HCT116 (cell line): ENCODE measurements at regions not wholly inside any gene's neighbourhood (a gene's known extent, or its start where the extent isn't known, plus 50 kb on each side); places are given as distances from the start of the nearest gene placed in this dataset.

Experiments
- ATAC-seq: fragments of 200-7000 bp; cut with Tn5 transposase; 2 replicates; pipeline ENCODE4 v1.9.1; 2020; ENCODE audit warnings: mild to moderate bottlenecking, moderate library complexity
- BruUV-seq: library from RNA; stranded (reverse); fragments of 400-500 nt; replicated peaks from 2 replicates; lab custom pipeline; 2021; lab: Mats Ljungman, UMichigan
- CTCF ChIA-PET: fragments of 300-600 bp; sonication (Branson Sonifier 250); formaldehyde crosslinking; loops from one replicate; lab custom pipeline; 2021; ENCODE audit warnings: antibody characterized with exemption; lab: Charles Lee
- POLR2A ChIA-PET: fragments of 300-600, 350-600 bp; sonication (Branson Sonifier 250); formaldehyde crosslinking; loops from one replicate; lab custom pipeline; 2021; ENCODE audit warnings: antibody characterized with exemption; lab: Charles Lee
- RAD21 ChIA-PET, 2 experiments: fragments of 300-600 bp; sonication (Branson Sonifier 250); formaldehyde crosslinking; loops; one replicate each; lab custom pipeline; 2023; ENCODE audit warnings: low total read pairs in 2 of 2; ENCODE audit not compliant: uncharacterized antibody in 2 of 2, unreplicated experiment in 2 of 2, low non-redundant PET in 1 of 2; lab: Charles Lee
- DNase-seq: peaks from one replicate; pipeline ENCODE4 v3.0.0-alpha.2; 2010; ENCODE audit warnings: low read depth, low spot score
- H2AFZ ChIP-seq: fragments of 200-600 bp; shearing (Covaris generic), sonication (generic); 2 replicates; pipeline ENCODE4 v1.6.1; 2017; ENCODE audit warnings: low read depth, mixed run types, mixed read lengths, antibody characterized with exemption, low read length; ENCODE audit not compliant: poor library complexity, severe bottlenecking
- H3K27ac ChIP-seq: 2 replicates; pipeline ENCODE4 v1.5.1; 2012; ENCODE audit warnings: low read depth, low read length
- H3K27me3 ChIP-seq: fragments of 200-600 bp; sonication (generic); 2 replicates; pipeline ENCODE4 v1.6.1; 2016; ENCODE audit warnings: mixed run types, low read length, mixed read lengths; ENCODE audit not compliant: insufficient read depth
- H3K36me3 ChIP-seq, 2 experiments: fragments of 200-500 bp in 1 of 2; fragments of 200-600 bp in 1 of 2; sonication (Bioruptor generic) in 1 of 2; sonication (generic) in 1 of 2; 2 replicates each; pipeline versions ENCODE4 v1.5.1 to v1.6.1; 2014 to 2016; ENCODE audit warnings: low read length in 2 of 2, inconsistent platforms in 1 of 2, mixed read lengths in 1 of 2, mixed run types in 1 of 2; ENCODE audit not compliant: insufficient read depth in 2 of 2, control insufficient read depth in 1 of 2
- H3K4me1 ChIP-seq, 2 experiments: fragments of 200-600 bp in 1 of 2; sonication (generic) in 1 of 2; 2 replicates each; pipeline versions ENCODE4 v1.5.1 to v1.6.1; 2012 to 2017; ENCODE audit warnings: low read length in 2 of 2, inconsistent platforms in 1 of 2, mild to moderate bottlenecking in 1 of 2, mixed read lengths in 1 of 2, mixed run types in 1 of 2, moderate library complexity in 1 of 2; ENCODE audit not compliant: insufficient read depth in 2 of 2, control insufficient read depth in 1 of 2
- H3K4me2 ChIP-seq: fragments of 200-600 bp; sonication (generic); 2 replicates; pipeline ENCODE4 v1.6.1; 2017; ENCODE audit warnings: mixed run types, low read length, mixed read lengths
- H3K4me3 ChIP-seq, 2 experiments: fragments of 200-600 bp in 1 of 2; sonication (generic) in 1 of 2; replicated peaks in 1 of 2; 2 replicates each; pipeline ENCODE4 v1.5.1; 2011 to 2016; ENCODE audit warnings: low read length in 2 of 2, control low read depth in 1 of 2, low read depth in 1 of 2, mild to moderate bottlenecking in 1 of 2, mixed read lengths in 1 of 2, mixed run types in 1 of 2
- H3K79me2 ChIP-seq: fragments of 200-600 bp; sonication (generic); 2 replicates; pipeline ENCODE4 v1.6.1; 2017; ENCODE audit warnings: mild to moderate bottlenecking, mixed run types, low read length, moderate library complexity, mixed read lengths; ENCODE audit not compliant: insufficient read depth
- H3K9ac ChIP-seq: fragments of 200-600 bp; sonication (generic); 2 replicates; pipeline ENCODE4 v1.6.1; 2016; ENCODE audit warnings: low read length, mixed read lengths
- H3K9me2 ChIP-seq: fragments of 200-600 bp; sonication (generic), shearing (Covaris generic); 2 replicates; pipeline ENCODE4 v1.6.1; 2017; ENCODE audit warnings: mixed run types, mild to moderate bottlenecking, moderate library complexity; ENCODE audit not compliant: insufficient read depth
- H3K9me3 ChIP-seq, 2 experiments: fragments of 200-500 bp in 1 of 2; fragments of 200-600 bp in 1 of 2; sonication (Bioruptor generic) in 1 of 2; sonication (generic) in 1 of 2; 2 replicates each; pipeline ENCODE4 v1.6.1; 2014 to 2017; ENCODE audit warnings: low read length in 2 of 2, mixed read lengths in 2 of 2, inconsistent platforms in 1 of 2, low read depth in 1 of 2, mild to moderate bottlenecking in 1 of 2, mixed run types in 1 of 2, moderate library complexity in 1 of 2; ENCODE audit not compliant: control insufficient read depth in 1 of 2, insufficient read depth in 1 of 2
- H4K20me1 ChIP-seq: fragments of 200-600 bp; sonication (generic), shearing (Covaris generic); 2 replicates; pipeline ENCODE4 v1.6.1; 2017; ENCODE audit warnings: mixed run types, mild to moderate bottlenecking, moderate library complexity; ENCODE audit not compliant: insufficient read depth
- CBX3 ChIP-seq: IDR thresholded peaks from 2 replicates; pipeline ENCODE4 v1.6.1; 2012; ENCODE audit warnings: low read depth
- CEBPB ChIP-seq: IDR thresholded peaks from 2 replicates; pipeline ENCODE4 v1.6.1; 2012; ENCODE audit warnings: low read depth
- EGR1 ChIP-seq: IDR thresholded peaks from 2 replicates; pipeline ENCODE4 v1.6.1; 2012; ENCODE audit warnings: low read depth
- ELF1 ChIP-seq: IDR thresholded peaks from 2 replicates; pipeline ENCODE4 v1.6.1; 2012; ENCODE audit warnings: low read depth, borderline replicate concordance
- EZH2phosphoT487 ChIP-seq: fragments of 200-600 bp; IDR thresholded peaks from 2 replicates; pipeline ENCODE4 v1.6.1; 2018; ENCODE audit warnings: antibody characterized with exemption, borderline replicate concordance
- JUND ChIP-seq: IDR thresholded peaks from 2 replicates; pipeline ENCODE4 v1.6.1; 2012
- POLR2A ChIP-seq: IDR thresholded peaks from 2 replicates; pipeline ENCODE4 v1.7.0; 2011; ENCODE audit warnings: borderline replicate concordance; ENCODE audit not compliant: insufficient read depth, insufficient read length; ENCODE audit errors: extremely low read depth
- POLR2AphosphoS5 ChIP-seq: IDR thresholded peaks from 2 replicates; pipeline ENCODE4 v1.6.1; 2011; ENCODE audit warnings: mild to moderate bottlenecking, low read depth, low read length, moderate library complexity
- SRF ChIP-seq: IDR thresholded peaks from 2 replicates; pipeline ENCODE4 v1.6.1; 2012; ENCODE audit warnings: low read depth
- TCF7L2 ChIP-seq: IDR thresholded peaks from 2 replicates; pipeline ENCODE4 v1.7.0; 2011; ENCODE audit warnings: borderline replicate concordance, inconsistent platforms; ENCODE audit not compliant: insufficient read depth, insufficient read length; ENCODE audit errors: extremely low read depth
- ZNF274 ChIP-seq: fragments of 200-500 bp; sonication (Bioruptor generic); IDR thresholded peaks from 2 replicates; pipeline ENCODE4 v1.6.1; 2014; ENCODE audit warnings: mild to moderate bottlenecking, low read depth, low read length, inconsistent platforms
- intact Hi-C: fragments of 100-400 bp; cut with micrococcal nuclease; formaldehyde crosslinking; loops from 2 replicates; pipeline ENCODE4 v1.10.0; 2022
- TF ChIP-seq, protein P1 (sequence below): IDR thresholded peaks from 2 replicates; pipeline ENCODE4 v1.6.1; 2012; ENCODE audit warnings: low read depth
- TF ChIP-seq, protein P2 (sequence below): IDR thresholded peaks from 2 replicates; pipeline ENCODE4 v1.6.1; 2011; ENCODE audit warnings: mild to moderate bottlenecking, low read length, moderate library complexity; ENCODE audit not compliant: insufficient replicate concordance; ENCODE audit errors: extremely low read depth

GRCh38 chr21:27954543-27955165, 987.8 kb upstream of the ADAMTS5 start:
- no peak overlapping the region for H3K9ac ChIP-seq
- TF ChIP-seq EGR1 (no peak), CEBPB (no peak)
- no peak for DNase-seq
- no peaks in the 10 kb centered on the region for H4K20me1 ChIP-seq
- no TSS peak for BruUV-seq
- no peak overlapping the region for H3K27ac ChIP-seq
- H3K4me3 ChIP-seq, result no peak overlapping the region
- no peaks in the 10 kb centered on the region for H3K9me2 ChIP-seq
- H3K79me2 ChIP-seq, result no peaks in the 10 kb centered on the region
- no peak overlapping the region for H3K4me2 ChIP-seq
- CTCF ChIA-PET, result no interaction called here
- RAD21 ChIA-PET, result no interaction called here
- intact Hi-C loops, result no loop called here
- no peaks in the 10 kb centered on the region for H3K27me3 ChIP-seq
- POLR2A ChIA-PET, result no interaction called here
- no peak overlapping the region for H2AFZ ChIP-seq
- peaks cover 6 to 21% of the 10 kb centered on the region in 2 experiments; a peak in 2 of 4 replicates for H3K9me3 ChIP-seq
- H3K4me1 ChIP-seq, result no peaks in the 10 kb centered on the region
- H3K36me3 ChIP-seq, result no peaks in the 10 kb centered on the region
- ATAC-seq, result no peak

- no peak for DNase-seq
- Histone ChIP-seq H3K27me3 (no peaks in the 10 kb centered on the region), H3K79me2 (no peaks in the 10 kb centered on the region), H3K9ac (no peak overlapping the region), H3K27ac (no peak overlapping the region), H3K4me2 (no peak overlapping the region), H4K20me1 (no peaks in the 10 kb centered on the region), H2AFZ (no peak overlapping the region), H3K36me3 (no peaks in the 10 kb centered on the region), H3K4me1 (no peaks in the 10 kb centered on the region), H3K9me2 (no peaks in the 10 kb centered on the region), H3K9me3 (peaks cover 6 to 21% of the 10 kb centered on the region in 2 experiments; a peak in 2 of 4 replicates), H3K4me3 (no peak overlapping the region)
- POLR2A ChIA-PET, result no interaction called here
- CTCF ChIA-PET, result no interaction called here
- TF ChIP-seq ELF1, result no peak
- no peak for TF ChIP-seq CBX3
- no peak for TF ChIP-seq CEBPB
- no peak for TF ChIP-seq POLR2AphosphoS5
- no peak for TF ChIP-seq POLR2A
- no peak for TF ChIP-seq ZNF274
- TF ChIP-seq EZH2phosphoT487, result no peak
- TF ChIP-seq, protein P1, sequence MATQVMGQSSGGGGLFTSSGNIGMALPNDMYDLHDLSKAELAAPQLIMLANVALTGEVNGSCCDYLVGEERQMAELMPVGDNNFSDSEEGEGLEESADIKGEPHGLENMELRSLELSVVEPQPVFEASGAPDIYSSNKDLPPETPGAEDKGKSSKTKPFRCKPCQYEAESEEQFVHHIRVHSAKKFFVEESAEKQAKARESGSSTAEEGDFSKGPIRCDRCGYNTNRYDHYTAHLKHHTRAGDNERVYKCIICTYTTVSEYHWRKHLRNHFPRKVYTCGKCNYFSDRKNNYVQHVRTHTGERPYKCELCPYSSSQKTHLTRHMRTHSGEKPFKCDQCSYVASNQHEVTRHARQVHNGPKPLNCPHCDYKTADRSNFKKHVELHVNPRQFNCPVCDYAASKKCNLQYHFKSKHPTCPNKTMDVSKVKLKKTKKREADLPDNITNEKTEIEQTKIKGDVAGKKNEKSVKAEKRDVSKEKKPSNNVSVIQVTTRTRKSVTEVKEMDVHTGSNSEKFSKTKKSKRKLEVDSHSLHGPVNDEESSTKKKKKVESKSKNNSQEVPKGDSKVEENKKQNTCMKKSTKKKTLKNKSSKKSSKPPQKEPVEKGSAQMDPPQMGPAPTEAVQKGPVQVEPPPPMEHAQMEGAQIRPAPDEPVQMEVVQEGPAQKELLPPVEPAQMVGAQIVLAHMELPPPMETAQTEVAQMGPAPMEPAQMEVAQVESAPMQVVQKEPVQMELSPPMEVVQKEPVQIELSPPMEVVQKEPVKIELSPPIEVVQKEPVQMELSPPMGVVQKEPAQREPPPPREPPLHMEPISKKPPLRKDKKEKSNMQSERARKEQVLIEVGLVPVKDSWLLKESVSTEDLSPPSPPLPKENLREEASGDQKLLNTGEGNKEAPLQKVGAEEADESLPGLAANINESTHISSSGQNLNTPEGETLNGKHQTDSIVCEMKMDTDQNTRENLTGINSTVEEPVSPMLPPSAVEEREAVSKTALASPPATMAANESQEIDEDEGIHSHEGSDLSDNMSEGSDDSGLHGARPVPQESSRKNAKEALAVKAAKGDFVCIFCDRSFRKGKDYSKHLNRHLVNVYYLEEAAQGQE, result no peak
- no peak for TF ChIP-seq TCF7L2
- TF ChIP-seq JUND, result no peak
- TF ChIP-seq EGR1, result no peak
- no peak for TF ChIP-seq SRF
- TF ChIP-seq, protein P2, sequence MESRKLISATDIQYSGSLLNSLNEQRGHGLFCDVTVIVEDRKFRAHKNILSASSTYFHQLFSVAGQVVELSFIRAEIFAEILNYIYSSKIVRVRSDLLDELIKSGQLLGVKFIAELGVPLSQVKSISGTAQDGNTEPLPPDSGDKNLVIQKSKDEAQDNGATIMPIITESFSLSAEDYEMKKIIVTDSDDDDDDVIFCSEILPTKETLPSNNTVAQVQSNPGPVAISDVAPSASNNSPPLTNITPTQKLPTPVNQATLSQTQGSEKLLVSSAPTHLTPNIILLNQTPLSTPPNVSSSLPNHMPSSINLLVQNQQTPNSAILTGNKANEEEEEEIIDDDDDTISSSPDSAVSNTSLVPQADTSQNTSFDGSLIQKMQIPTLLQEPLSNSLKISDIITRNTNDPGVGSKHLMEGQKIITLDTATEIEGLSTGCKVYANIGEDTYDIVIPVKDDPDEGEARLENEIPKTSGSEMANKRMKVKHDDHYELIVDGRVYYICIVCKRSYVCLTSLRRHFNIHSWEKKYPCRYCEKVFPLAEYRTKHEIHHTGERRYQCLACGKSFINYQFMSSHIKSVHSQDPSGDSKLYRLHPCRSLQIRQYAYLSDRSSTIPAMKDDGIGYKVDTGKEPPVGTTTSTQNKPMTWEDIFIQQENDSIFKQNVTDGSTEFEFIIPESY, result no peak
- no TSS peak for BruUV-seq
- intact Hi-C loops, result no loop called here
- RAD21 ChIA-PET, result no interaction called here
- no peak for ATAC-seq
Observed at GRCh38 chr21:27953340-27954045, 986.6 kb upstream of the ADAMTS5 start.
